Pancreas (tissue), 10 donors: ENCODE measurements at regions not wholly inside any gene's neighbourhood (a gene's known extent, or its start where the extent isn't known, plus 50 kb on each side); places are given as distances from the start of the nearest gene placed in this dataset.

ENCODE experiments used
- ATAC-seq, 4 donors: fragments of 200-7000 bp; cut with Tn5 transposase; one replicate each; pipeline versions ENCODE4 v1.8.0 to v1.9.1; 2020; ENCODE audit warnings: mild to moderate bottlenecking in 4 of 4, moderate library complexity in 4 of 4
- DNase-seq, 6 donors: peaks; one replicate each; pipeline ENCODE4 v3.0.0-alpha.2; 2020
- FAIRE-seq: peaks from 2 replicates; lab custom pipeline; 2012; peaks lifted over from hg19 to GRCh38; lab: Jason Lieb, UNC
- H3K27ac ChIP-seq, 4 donors: fragments of 200-600 bp; sonication (generic); 1 replicate in 3 of 4; 2 replicates in 1 of 4; pipeline versions ENCODE4 v1.5.0 to v1.8.0; 2020
- H3K27me3 ChIP-seq, 4 donors: fragments of 200-600 bp; one replicate each; pipeline ENCODE4 v1.8.0; 2021
- H3K36me3 ChIP-seq, 3 donors: fragments of 200-600 bp; sonication (generic) in 1 of 3; one replicate each; pipeline versions ENCODE4 v1.5.0 to v1.8.0; 2020 to 2021
- H3K4me1 ChIP-seq, 3 donors: fragments of 200-600 bp; one replicate each; pipeline ENCODE4 v1.8.0; 2021
- H3K4me3 ChIP-seq, 4 donors: fragments of 200-600 bp; sonication (generic) in 2 of 4; one replicate each; pipeline versions ENCODE4 v1.5.0 to v1.8.0; 2020 to 2021
- H3K9me3 ChIP-seq, 4 donors: fragments of 200-600 bp; one replicate each; pipeline ENCODE4 v1.8.0; 2021
- whole genome bisulfite sequencing, 2 donors: extraction: QIAGEN DNeasy Blood & Tissue Kit; methylation state at CpG; one replicate each; pipeline ENCODE4 v1.1.7; 2013; 5-methylcytosine and 5-hydroxymethylcytosine counted together
- intact Hi-C, 3 donors: fragments of 100-400 bp; cut with DNase I; formaldehyde crosslinking; loops; one replicate each; pipeline versions ENCODE4 v1.11.1 to v1.14.2; 2022
- TF ChIP-seq, protein P1 (sequence below), 4 donors: fragments of 200-600 bp; sonication (generic) in 3 of 4; IDR thresholded peaks; one replicate each; pipeline versions ENCODE4 v1.5.0 to v1.8.0; 2021; ENCODE audit warnings: antibody characterized with exemption in 4 of 4
- donor health status: healthy with polysubstance abuse.
- donor health status: DM: no; HTN: no; CAD: no; lungs with moderate emphysema.
- donor health status: DM: no; HTN: no; CAD: no.
- donor health status: control.
- donor health status: control.
- donor health status: Bipolar disorder and iron deficiency.
- donor health status: DM: yes; HTN: yes; CAD: no.
- donor health status: DM: no; HTN: no; CAD: no.
- donor health status: DM: no; HTN: no; CAD: no.
- donor health status: DM: yes; HTN: yes; CAD: no.

DNA sequence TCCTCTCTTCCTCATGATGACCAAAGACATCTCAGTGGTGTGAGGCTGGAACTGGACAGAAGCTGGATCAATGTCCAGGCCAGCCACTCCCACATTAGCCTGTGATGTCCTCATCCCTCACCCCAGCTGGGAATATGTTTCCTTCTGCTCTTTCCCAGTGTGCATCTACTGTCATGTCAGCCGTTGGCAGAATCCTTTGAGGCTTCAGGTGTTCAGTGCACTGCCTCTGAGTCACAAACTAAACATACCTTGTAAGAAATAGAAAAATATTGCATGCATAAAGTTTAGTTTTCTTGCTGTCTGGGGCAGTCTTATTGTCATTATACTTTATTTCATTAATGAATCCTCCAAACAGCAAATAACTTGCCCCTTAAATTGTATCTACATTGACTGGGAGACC is 161.6 kb upstream of the RASGRP1 start:
- intact Hi-C loops = no loop called here
- WGBS, 2 donors = 71% methylated on average over 1 of the region's 1 CpG
- H3K27me3 ChIP-seq = no peaks in the 10 kb centered on the region
- DNase-seq (no peak), ATAC-seq (no peak), FAIRE-seq (no peak)
- H3K4me3 ChIP-seq = no peak overlapping the region
- no peaks in the 10 kb centered on the region for H3K4me1 ChIP-seq
- H3K36me3 ChIP-seq = no peaks in the 10 kb centered on the region
- no peaks in the 10 kb centered on the region for H3K9me3 ChIP-seq
- no peak overlapping the region for H3K27ac ChIP-seq
- TF ChIP-seq, protein P1, sequence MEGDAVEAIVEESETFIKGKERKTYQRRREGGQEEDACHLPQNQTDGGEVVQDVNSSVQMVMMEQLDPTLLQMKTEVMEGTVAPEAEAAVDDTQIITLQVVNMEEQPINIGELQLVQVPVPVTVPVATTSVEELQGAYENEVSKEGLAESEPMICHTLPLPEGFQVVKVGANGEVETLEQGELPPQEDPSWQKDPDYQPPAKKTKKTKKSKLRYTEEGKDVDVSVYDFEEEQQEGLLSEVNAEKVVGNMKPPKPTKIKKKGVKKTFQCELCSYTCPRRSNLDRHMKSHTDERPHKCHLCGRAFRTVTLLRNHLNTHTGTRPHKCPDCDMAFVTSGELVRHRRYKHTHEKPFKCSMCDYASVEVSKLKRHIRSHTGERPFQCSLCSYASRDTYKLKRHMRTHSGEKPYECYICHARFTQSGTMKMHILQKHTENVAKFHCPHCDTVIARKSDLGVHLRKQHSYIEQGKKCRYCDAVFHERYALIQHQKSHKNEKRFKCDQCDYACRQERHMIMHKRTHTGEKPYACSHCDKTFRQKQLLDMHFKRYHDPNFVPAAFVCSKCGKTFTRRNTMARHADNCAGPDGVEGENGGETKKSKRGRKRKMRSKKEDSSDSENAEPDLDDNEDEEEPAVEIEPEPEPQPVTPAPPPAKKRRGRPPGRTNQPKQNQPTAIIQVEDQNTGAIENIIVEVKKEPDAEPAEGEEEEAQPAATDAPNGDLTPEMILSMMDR (IDR thresholded peaks at IDR 0.05) = no peak

DNA sequence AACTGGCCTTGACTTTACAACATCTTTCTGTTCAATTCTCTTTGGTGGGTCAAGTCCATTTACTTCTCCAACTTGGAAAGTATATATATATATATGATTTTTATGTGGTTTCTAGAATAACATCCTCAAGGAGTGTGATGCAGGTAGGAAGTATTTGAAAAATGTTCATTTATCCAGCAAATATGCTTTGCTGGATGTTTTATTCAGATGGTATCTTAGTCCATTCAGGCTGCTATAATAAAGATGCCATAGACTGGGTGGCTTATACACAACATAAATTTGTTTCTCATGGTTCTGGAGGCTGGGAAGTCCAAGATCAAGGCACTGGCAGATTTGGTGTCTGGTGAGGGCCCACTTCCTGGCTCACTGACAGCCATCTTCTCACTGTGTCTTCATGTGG is 168.7 kb upstream of the RASGRP1 start:
- TF ChIP-seq, protein P1 (IDR thresholded peaks at IDR 0.05) = no peak
- DNase-seq (no peak), ATAC-seq (no peak), FAIRE-seq (no peak)
- Histone ChIP-seq H3K4me3 (no peak overlapping the region), H3K27me3 (no peaks in the 10 kb centered on the region), H3K27ac (no peak overlapping the region), H3K4me1 (no peaks in the 10 kb centered on the region), H3K9me3 (no peaks in the 10 kb centered on the region), H3K36me3 (no peaks in the 10 kb centered on the region)
- intact Hi-C loops = no loop called here

DNA sequence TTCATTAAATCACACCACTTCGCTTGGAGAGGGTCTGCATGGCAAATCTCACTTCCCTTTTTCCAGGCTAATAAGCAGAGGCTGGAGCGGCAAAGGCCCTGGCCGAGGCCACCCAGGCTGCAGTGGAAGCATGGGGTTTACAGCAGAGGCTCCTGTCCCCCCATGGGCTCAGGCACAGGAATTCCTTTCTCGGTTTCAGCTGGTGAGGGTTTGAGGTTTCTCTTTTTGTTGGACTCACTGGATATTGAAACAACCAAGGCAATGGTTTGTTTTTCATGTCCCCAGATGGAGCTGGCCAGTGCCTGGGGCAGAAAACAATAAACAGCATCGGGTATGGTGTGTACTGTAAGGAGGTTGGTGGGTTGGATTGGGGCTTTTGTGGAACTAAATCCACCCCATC is 175.6 kb upstream of the RASGRP1 start:
- 73 to 85% methylated on average over 5 of the region's 5 CpGs for WGBS, 2 donors
- FAIRE-seq = no peak
- H3K9me3 ChIP-seq = no peaks in the 10 kb centered on the region
- TF ChIP-seq, protein P1 (IDR thresholded peaks at IDR 0.05) = no peak
- H3K27ac ChIP-seq = no peak overlapping the region
- H3K4me3 ChIP-seq = no peak overlapping the region
- ATAC-seq = no peak
- H3K27me3 ChIP-seq = no peaks in the 10 kb centered on the region
- no peaks in the 10 kb centered on the region for H3K4me1 ChIP-seq
- intact Hi-C loops = no loop called here
- no peak for DNase-seq
- H3K36me3 ChIP-seq = no peaks in the 10 kb centered on the region

DNA sequence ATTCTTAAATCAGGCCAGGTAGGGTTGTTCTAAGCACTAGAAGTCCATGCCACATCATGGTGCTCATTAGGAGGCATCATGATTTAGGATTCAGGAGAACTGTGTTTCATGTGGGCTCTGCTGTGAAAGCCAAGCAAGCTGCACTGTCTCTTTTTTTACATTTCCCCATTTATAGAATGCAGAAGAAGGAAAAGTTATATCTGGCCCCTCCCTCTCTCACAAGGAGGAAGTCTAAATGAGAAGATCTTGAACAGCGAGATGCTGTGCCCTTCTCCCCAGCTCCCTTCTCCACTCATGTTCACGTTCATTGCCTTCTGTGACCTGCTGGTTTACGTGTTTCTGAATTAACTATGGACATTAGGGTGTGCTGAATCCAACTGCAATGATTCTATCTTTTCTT is 178.5 kb upstream of the RASGRP1 start:
- Histone ChIP-seq H3K9me3 (no peaks in the 10 kb centered on the region), H3K27me3 (no peaks in the 10 kb centered on the region), H3K27ac (no peak overlapping the region), H3K4me3 (no peak overlapping the region), H3K36me3 (no peaks in the 10 kb centered on the region), H3K4me1 (no peaks in the 10 kb centered on the region)
- no peak for DNase-seq
- TF ChIP-seq, protein P1 (IDR thresholded peaks at IDR 0.05) = no peak
- ATAC-seq = no peak
- FAIRE-seq = no peak
- intact Hi-C loops = no loop called here
- 83 to 86% methylated on average over 3 of the region's 3 CpGs for WGBS, 2 donors

DNA sequence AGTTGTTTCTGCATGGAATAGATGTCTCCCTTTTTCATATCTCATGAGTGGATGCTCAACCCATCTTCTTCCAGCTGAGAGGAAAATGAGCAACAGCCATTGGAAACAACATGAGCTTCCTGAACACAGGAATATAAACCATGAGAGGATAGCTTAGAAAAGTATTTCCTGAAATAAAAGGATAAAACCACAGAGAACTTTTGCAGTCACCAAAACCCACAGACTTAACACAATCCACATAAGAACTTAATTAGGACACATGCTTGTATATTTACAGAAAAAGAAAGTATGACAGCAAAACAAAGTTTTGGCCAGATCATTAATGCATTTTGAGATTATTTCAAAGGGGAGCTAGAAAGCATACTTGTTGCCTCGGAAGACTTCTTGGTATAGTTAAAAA is 180.5 kb upstream of the RASGRP1 start:
- TF ChIP-seq, protein P1 (IDR thresholded peaks at IDR 0.05) = no peak
- no peak overlapping the region for H3K4me3 ChIP-seq
- FAIRE-seq = no peak

More for the DNA sequence above, 180.5 kb upstream of the RASGRP1 start:
- Histone ChIP-seq H3K27ac (no peak overlapping the region), H3K4me1 (no peaks in the 10 kb centered on the region), H3K36me3 (no peaks in the 10 kb centered on the region), H3K9me3 (no peaks in the 10 kb centered on the region), H3K27me3 (no peaks in the 10 kb centered on the region)
- ATAC-seq (no peak), DNase-seq (no peak)
- intact Hi-C loops = no loop called here
- WGBS, 2 donors = 76 to 85% methylated on average over 1 of the region's 1 CpG
